ENCODE measurements at regions not wholly inside any gene's neighbourhood (a gene's known extent, or its start where the extent isn't known, plus 50 kb on each side); places are given as distances from the start of the nearest gene placed in this dataset.

DNA sequence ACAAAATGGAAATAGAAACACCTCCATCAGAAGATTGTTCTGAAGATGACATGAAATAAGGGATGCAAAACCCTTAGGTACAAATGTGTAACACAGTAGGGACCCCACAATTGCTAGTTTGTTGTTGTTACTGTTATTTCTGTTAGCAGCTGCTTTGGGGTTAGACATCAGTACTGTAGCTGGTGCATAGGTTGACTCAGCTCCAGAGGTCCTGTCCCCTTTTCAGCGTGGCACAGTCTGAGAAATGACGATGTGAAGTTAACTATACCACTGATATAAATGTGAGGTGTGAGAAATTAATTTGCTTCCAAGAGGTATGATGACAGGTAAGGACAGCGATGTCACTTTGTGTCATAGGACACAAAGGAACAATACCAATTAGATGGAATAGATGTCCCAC is 384.6 kb upstream of the KLF4 start:
- no peak overlapping the region for H2BK120ac ChIP-seq (ENCODE audit: low read depth, low read length)

DNA sequence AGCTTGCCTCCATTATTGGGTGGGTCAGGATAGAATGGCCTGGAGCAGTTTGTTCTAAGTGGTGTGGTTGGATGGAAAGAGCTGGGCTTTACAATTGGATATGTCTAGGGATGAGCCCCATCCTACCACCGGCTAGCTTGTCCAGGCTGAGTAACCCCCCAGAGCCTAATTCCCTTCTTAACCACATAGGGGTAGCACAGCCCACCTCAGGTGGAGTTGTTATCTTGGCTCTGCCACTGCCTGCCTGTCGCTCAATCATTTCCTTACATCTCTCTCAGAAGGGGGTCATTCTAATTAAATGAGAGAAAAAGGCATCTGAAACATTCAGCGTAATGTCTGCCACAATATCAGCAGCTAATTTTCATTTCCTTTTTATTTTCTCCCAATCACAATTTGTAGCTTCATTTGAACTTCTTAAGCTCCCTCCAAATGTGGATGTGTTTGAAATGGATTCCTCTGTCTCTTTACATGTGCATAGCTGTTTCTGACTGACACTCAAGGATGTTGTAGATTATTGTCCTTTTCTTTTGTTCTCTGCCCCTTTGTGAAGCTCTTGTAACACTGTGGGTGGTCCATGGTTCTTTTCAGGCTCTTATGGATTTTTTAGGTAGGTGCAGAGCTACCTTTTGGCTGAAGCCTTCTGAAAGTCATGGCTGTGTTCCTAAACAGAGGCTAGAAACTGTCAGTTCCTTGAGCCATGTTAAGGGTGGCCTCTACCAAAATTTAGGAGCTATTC is 383.1 kb upstream of the KLF4 start:
- H3K4me3 ChIP-seq (ENCODE audit: insufficient read depth in 1 of 2, low read depth in 1 of 2, low read length in 2 of 2) = no peak overlapping the region
- H3K36me3 ChIP-seq (ENCODE audit: control insufficient read depth in 1 of 2, insufficient read depth in 2 of 2, low read depth in 1 of 2, low read length in 2 of 2) = no peaks in the 10 kb centered on the region
- H3K9me3 ChIP-seq (ENCODE audit: control insufficient read depth, low read length) = no peaks in the 10 kb centered on the region
- H3K79me1 ChIP-seq (replicated peaks; ENCODE audit: low read length, poor library complexity, severe bottlenecking) = no peaks in the 10 kb centered on the region
- no peak overlapping the region for H4K91ac ChIP-seq (ENCODE audit: low read length)
- no peaks in the 10 kb centered on the region for H3K4me1 ChIP-seq (ENCODE audit: control insufficient read depth, insufficient read depth, low read depth, low read length)
- H3K4ac ChIP-seq (ENCODE audit: low read depth in 1 of 2, low read length in 2 of 2) = no peak overlapping the region
- H2BK120ac ChIP-seq (ENCODE audit: low read depth, low read length) = no peak overlapping the region
- no peak for DNase-seq
- WGBS = 28% methylated on average over 2 of the region's 3 CpGs
- no peak overlapping the region for H3K14ac ChIP-seq (ENCODE audit: low read length in 2 of 2)
- H3K4me2 ChIP-seq (ENCODE audit: low read length, poor library complexity, severe bottlenecking) = no peak overlapping the region
- no peaks in the 10 kb centered on the region for H3K27me3 ChIP-seq (ENCODE audit: control insufficient read depth in 1 of 2, insufficient read depth in 1 of 2, low read length in 2 of 2)
- no peak overlapping the region for H3K9ac ChIP-seq (ENCODE audit: low read length)
- no peak overlapping the region for H2BK12ac ChIP-seq (ENCODE audit: low read length in 2 of 2)
- H2BK5ac ChIP-seq (ENCODE audit: low read depth, low read length, poor library complexity, severe bottlenecking) = no peak overlapping the region
- no peak overlapping the region for H2AK5ac ChIP-seq (ENCODE audit: low read length, severe bottlenecking)
- no peak overlapping the region for H2AFZ ChIP-seq (ENCODE audit: low read depth, low read length)
- H3K18ac ChIP-seq (ENCODE audit: low read depth in 1 of 2, low read length in 2 of 2) = no peak overlapping the region
- H2BK15ac ChIP-seq (ENCODE audit: low read depth, poor library complexity, severe bottlenecking) = no peak overlapping the region
- H3K23ac ChIP-seq (ENCODE audit: low read length in 2 of 2) = no peak overlapping the region
- H3K27ac ChIP-seq (ENCODE audit: low read length, poor library complexity, severe bottlenecking) = no peak overlapping the region
- no peak overlapping the region for H4K8ac ChIP-seq (ENCODE audit: low read length)

More for the DNA sequence above, 384.6 kb upstream of the KLF4 start:
- Histone ChIP-seq H3K4me1 (ENCODE audit: control insufficient read depth, insufficient read depth, low read depth, low read length) (no peaks in the 10 kb centered on the region), H4K91ac (ENCODE audit: low read length) (no peak overlapping the region), H2BK12ac (ENCODE audit: low read length in 2 of 2) (no peak overlapping the region), H2BK5ac (ENCODE audit: low read depth, low read length, poor library complexity, severe bottlenecking) (no peak overlapping the region), H3K9me3 (ENCODE audit: control insufficient read depth, low read length) (no peaks in the 10 kb centered on the region), H4K8ac (ENCODE audit: low read length) (no peak overlapping the region), H3K14ac (ENCODE audit: low read length in 2 of 2) (no peak overlapping the region), H3K23ac (ENCODE audit: low read length in 2 of 2) (no peak overlapping the region), H2BK15ac (ENCODE audit: low read depth, poor library complexity, severe bottlenecking) (no peak overlapping the region), H3K27me3 (ENCODE audit: control insufficient read depth in 1 of 2, insufficient read depth in 1 of 2, low read length in 2 of 2) (no peaks in the 10 kb centered on the region), H3K36me3 (ENCODE audit: control insufficient read depth in 1 of 2, insufficient read depth in 2 of 2, low read depth in 1 of 2, low read length in 2 of 2) (no peaks in the 10 kb centered on the region), H3K27ac (ENCODE audit: low read length, poor library complexity, severe bottlenecking) (no peak overlapping the region), H3K4me3 (ENCODE audit: insufficient read depth in 1 of 2, low read depth in 1 of 2, low read length in 2 of 2) (no peak overlapping the region), H2AK5ac (ENCODE audit: low read length, severe bottlenecking) (no peak overlapping the region), H3K9ac (ENCODE audit: low read length) (no peak overlapping the region), H3K18ac (ENCODE audit: low read depth in 1 of 2, low read length in 2 of 2) (no peak overlapping the region), H3K4ac (ENCODE audit: low read depth in 1 of 2, low read length in 2 of 2) (no peak overlapping the region), H3K4me2 (ENCODE audit: low read length, poor library complexity, severe bottlenecking) (no peak overlapping the region), H2AFZ (ENCODE audit: low read depth, low read length) (no peak overlapping the region), H3K79me1 (replicated peaks; ENCODE audit: low read length, poor library complexity, severe bottlenecking) (no peaks in the 10 kb centered on the region)
- 80% methylated on average over 3 of the region's 3 CpGs for WGBS
- DNase-seq = no peak

DNA sequence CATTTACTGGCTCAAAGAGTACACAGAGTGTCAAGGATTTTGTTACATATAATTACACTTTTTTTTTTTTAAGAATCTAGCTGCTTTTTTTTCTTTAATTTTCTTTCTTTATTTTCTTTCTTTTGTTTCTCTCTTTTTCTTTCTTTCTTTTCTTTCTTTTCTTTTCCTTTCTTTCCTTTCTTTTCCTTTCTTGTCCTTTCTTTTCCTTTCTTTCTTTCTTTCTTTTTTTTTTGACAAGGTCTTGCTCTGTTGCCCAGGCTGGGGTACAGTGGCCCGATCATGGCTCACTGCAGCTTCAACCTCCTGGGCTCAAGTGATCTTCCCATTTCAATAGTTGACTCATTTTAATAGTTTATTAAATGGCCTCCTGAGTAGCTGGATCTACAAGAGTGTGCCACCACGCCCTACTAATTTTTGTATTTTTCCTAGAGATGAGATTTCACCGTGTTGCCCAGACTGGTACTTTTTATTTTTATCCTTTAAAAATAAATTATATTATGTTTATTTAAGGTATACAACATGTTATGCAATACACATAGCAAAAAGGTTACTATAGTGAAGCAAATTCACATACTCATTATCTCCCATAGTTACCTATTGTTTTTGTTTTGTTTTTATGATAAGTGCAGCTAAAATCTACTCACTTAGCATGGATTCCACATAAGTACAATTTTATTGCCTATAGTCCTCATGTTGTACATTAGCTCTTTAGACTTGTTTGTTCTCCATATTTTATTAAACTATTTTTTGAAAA is 381.5 kb upstream of the KLF4 start:
- Histone ChIP-seq H3K23ac (ENCODE audit: low read length in 2 of 2) (no peak overlapping the region), H3K18ac (ENCODE audit: low read depth in 1 of 2, low read length in 2 of 2) (no peak overlapping the region), H2BK120ac (ENCODE audit: low read depth, low read length) (no peak overlapping the region), H2BK15ac (ENCODE audit: low read depth, poor library complexity, severe bottlenecking) (no peak overlapping the region), H3K4me3 (ENCODE audit: insufficient read depth in 1 of 2, low read depth in 1 of 2, low read length in 2 of 2) (no peak overlapping the region), H2AFZ (ENCODE audit: low read depth, low read length) (no peak overlapping the region), H3K27ac (ENCODE audit: low read length, poor library complexity, severe bottlenecking) (no peak overlapping the region), H3K4me1 (ENCODE audit: control insufficient read depth, insufficient read depth, low read depth, low read length) (no peaks in the 10 kb centered on the region), H3K9me3 (ENCODE audit: control insufficient read depth, low read length) (no peaks in the 10 kb centered on the region), H4K91ac (ENCODE audit: low read length) (no peak overlapping the region), H2AK5ac (ENCODE audit: low read length, severe bottlenecking) (no peak overlapping the region), H4K8ac (ENCODE audit: low read length) (no peak overlapping the region), H3K36me3 (ENCODE audit: control insufficient read depth in 1 of 2, insufficient read depth in 2 of 2, low read depth in 1 of 2, low read length in 2 of 2) (no peaks in the 10 kb centered on the region), H3K4me2 (ENCODE audit: low read length, poor library complexity, severe bottlenecking) (no peak overlapping the region), H2BK5ac (ENCODE audit: low read depth, low read length, poor library complexity, severe bottlenecking) (no peak overlapping the region), H3K9ac (ENCODE audit: low read length) (no peak overlapping the region), H2BK12ac (ENCODE audit: low read length in 2 of 2) (no peak overlapping the region), H3K14ac (ENCODE audit: low read length in 2 of 2) (no peak overlapping the region), H3K4ac (ENCODE audit: low read depth in 1 of 2, low read length in 2 of 2) (no peak overlapping the region), H3K27me3 (ENCODE audit: control insufficient read depth in 1 of 2, insufficient read depth in 1 of 2, low read length in 2 of 2) (no peaks in the 10 kb centered on the region), H3K79me1 (replicated peaks; ENCODE audit: low read length, poor library complexity, severe bottlenecking) (no peaks in the 10 kb centered on the region)
- DNase-seq = peak; percentile 37
- WGBS = 100% methylated on average over 2 of the region's 3 CpGs

DNA sequence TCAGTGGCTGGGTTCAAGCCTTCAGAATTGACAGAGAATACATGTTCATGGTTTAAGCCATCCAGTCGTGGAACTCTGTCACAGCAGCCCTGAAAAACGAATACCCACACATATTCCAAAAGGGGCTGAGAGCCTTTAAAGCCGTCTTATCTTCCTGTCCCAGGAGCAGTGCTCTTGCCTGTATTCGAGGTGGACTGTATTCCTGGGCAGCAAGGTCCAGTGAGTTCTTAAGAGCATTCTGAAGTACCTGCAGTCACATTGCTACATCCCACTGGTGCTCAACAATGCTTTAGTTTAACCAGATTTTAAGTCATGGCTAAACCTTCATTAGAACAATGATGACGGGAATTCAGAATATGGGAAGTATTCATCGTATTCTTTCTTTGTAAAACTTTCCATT is 380.7 kb upstream of the KLF4 start:
- Histone ChIP-seq H2BK120ac (ENCODE audit: low read depth, low read length) (no peak overlapping the region), H3K23ac (ENCODE audit: low read length in 2 of 2) (no peak overlapping the region), H3K4me3 (ENCODE audit: insufficient read depth in 1 of 2, low read depth in 1 of 2, low read length in 2 of 2) (no peak overlapping the region), H3K27ac (ENCODE audit: low read length, poor library complexity, severe bottlenecking) (no peak overlapping the region), H2BK5ac (ENCODE audit: low read depth, low read length, poor library complexity, severe bottlenecking) (no peak overlapping the region), H3K27me3 (ENCODE audit: control insufficient read depth in 1 of 2, insufficient read depth in 1 of 2, low read length in 2 of 2) (no peaks in the 10 kb centered on the region), H3K79me1 (replicated peaks; ENCODE audit: low read length, poor library complexity, severe bottlenecking) (no peaks in the 10 kb centered on the region), H3K14ac (ENCODE audit: low read length in 2 of 2) (no peak overlapping the region), H4K8ac (ENCODE audit: low read length) (no peak overlapping the region), H4K91ac (ENCODE audit: low read length) (no peak overlapping the region), H2AK5ac (ENCODE audit: low read length, severe bottlenecking) (no peak overlapping the region), H3K4ac (ENCODE audit: low read depth in 1 of 2, low read length in 2 of 2) (no peak overlapping the region), H3K4me1 (ENCODE audit: control insufficient read depth, insufficient read depth, low read depth, low read length) (no peaks in the 10 kb centered on the region), H2BK15ac (ENCODE audit: low read depth, poor library complexity, severe bottlenecking) (no peak overlapping the region), H3K4me2 (ENCODE audit: low read length, poor library complexity, severe bottlenecking) (no peak overlapping the region), H3K9ac (ENCODE audit: low read length) (no peak overlapping the region), H3K9me3 (ENCODE audit: control insufficient read depth, low read length) (no peaks in the 10 kb centered on the region), H2BK12ac (ENCODE audit: low read length in 2 of 2) (no peak overlapping the region), H3K18ac (ENCODE audit: low read depth in 1 of 2, low read length in 2 of 2) (no peak overlapping the region), H3K36me3 (ENCODE audit: control insufficient read depth in 1 of 2, insufficient read depth in 2 of 2, low read depth in 1 of 2, low read length in 2 of 2) (no peaks in the 10 kb centered on the region), H2AFZ (ENCODE audit: low read depth, low read length) (no peak overlapping the region)
- DNase-seq = no peak
- 68% methylated on average over 6 of the region's 6 CpGs for WGBS
